MM.1S (cell line): ENCODE measurements at regions not wholly inside any gene's neighbourhood (a gene's known extent, or its start where the extent isn't known, plus 50 kb on each side); places are given as distances from the start of the nearest gene placed in this dataset.

Experiments
- CTCF ChIP-seq: fragments of 300-600 bp; sonication (generic); IDR thresholded peaks from 2 replicates; pipeline ENCODE4 v1.5.1; 2016; ENCODE audit warnings: antibody characterized with exemption, low read length, mixed read lengths
- EZH2 ChIP-seq: fragments of 300-600 bp; sonication (generic); optimal IDR thresholded peaks from 2 replicates; pipeline ENCODE3; 2017; ENCODE audit warnings: low read depth, mild to moderate bottlenecking, antibody characterized with exemption, low read length, mixed read lengths
- EZH2phosphoT487 ChIP-seq: fragments of 300-600 bp; sonication (generic); IDR thresholded peaks from 2 replicates; pipeline ENCODE4 v1.6.1; 2018; ENCODE audit warnings: antibody characterized with exemption, low read length

DNA sequence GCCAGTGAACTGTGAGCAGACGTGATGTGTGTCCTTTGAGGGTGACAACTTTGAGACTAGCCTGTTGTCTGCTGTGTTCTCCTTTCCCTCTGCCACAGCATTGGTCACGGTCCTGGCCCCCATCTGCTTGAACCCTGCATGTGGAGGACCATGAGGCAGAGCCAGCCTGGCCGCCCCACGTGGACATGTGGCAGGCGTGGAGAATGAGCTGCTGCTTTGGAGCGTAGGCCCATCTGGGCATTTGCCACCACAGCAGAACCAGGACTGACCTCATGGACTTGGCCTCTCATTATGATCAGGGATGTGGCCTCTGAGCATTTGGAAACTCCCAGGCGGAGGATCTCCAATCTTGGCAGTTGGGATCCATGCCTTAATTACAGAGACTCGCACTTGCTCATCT is 448.5 kb downstream of the TCERG1L start:
- no peak for TF ChIP-seq CTCF
- TF ChIP-seq EZH2, result no peak
- TF ChIP-seq EZH2phosphoT487, result no peak
